Chondrocyte (in vitro differentiated cells): ENCODE measurements at regions not wholly inside any gene's neighbourhood (a gene's known extent, or its start where the extent isn't known, plus 50 kb on each side); places are given as distances from the start of the nearest gene placed in this dataset.

Source experiments
- DNase-seq: peaks from one replicate; pipeline ENCODE4 v3.0.0; 2021; ENCODE audit warnings: mixed read lengths, low spot score
- H3K27ac Mint-ChIP-seq: one replicate; pipeline ENCODE4 v1.8.0; 2021; ENCODE audit warnings: mild to moderate bottlenecking, moderate library complexity, mixed read lengths; ENCODE audit not compliant: unreplicated experiment
- H3K27me3 Mint-ChIP-seq: 2 replicates; pipeline ENCODE4 v1.8.0; 2021; ENCODE audit warnings: low read depth, mixed read lengths
- H3K36me3 Mint-ChIP-seq: 2 replicates; pipeline ENCODE4 v1.8.0; 2021; ENCODE audit warnings: low read depth, mixed read lengths
- H3K4me1 Mint-ChIP-seq: 2 replicates; pipeline ENCODE4 v1.8.0; 2021; ENCODE audit warnings: low read depth, mild to moderate bottlenecking, mixed read lengths
- H3K4me3 Mint-ChIP-seq: one replicate; pipeline ENCODE4 v1.8.0; 2021; ENCODE audit warnings: mild to moderate bottlenecking, moderate library complexity, mixed read lengths; ENCODE audit not compliant: unreplicated experiment
- H3K9me3 Mint-ChIP-seq: 2 replicates; pipeline ENCODE4 v1.8.0; 2021; ENCODE audit warnings: low read depth, mixed read lengths
- TF ChIP-seq, protein P1 (sequence below): fragments of 200-600 bp; sonication (generic); IDR thresholded peaks from 2 replicates; pipeline ENCODE4 v1.5.0; 2021; ENCODE audit warnings: antibody characterized with exemption, mild to moderate bottlenecking, moderate library complexity

GRCh38 chr3:31408720-31409119, 124.0 kb upstream of the STT3B start:
- H3K27me3 Mint-ChIP-seq = peaks cover 1% of the 10 kb centered on the region
- DNase-seq = no peak
- TF ChIP-seq, protein P1, sequence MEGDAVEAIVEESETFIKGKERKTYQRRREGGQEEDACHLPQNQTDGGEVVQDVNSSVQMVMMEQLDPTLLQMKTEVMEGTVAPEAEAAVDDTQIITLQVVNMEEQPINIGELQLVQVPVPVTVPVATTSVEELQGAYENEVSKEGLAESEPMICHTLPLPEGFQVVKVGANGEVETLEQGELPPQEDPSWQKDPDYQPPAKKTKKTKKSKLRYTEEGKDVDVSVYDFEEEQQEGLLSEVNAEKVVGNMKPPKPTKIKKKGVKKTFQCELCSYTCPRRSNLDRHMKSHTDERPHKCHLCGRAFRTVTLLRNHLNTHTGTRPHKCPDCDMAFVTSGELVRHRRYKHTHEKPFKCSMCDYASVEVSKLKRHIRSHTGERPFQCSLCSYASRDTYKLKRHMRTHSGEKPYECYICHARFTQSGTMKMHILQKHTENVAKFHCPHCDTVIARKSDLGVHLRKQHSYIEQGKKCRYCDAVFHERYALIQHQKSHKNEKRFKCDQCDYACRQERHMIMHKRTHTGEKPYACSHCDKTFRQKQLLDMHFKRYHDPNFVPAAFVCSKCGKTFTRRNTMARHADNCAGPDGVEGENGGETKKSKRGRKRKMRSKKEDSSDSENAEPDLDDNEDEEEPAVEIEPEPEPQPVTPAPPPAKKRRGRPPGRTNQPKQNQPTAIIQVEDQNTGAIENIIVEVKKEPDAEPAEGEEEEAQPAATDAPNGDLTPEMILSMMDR = no peak
- H3K9me3 Mint-ChIP-seq = no peaks in the 10 kb centered on the region
- no peaks in the 10 kb centered on the region for H3K36me3 Mint-ChIP-seq
- peaks cover 40% of the 10 kb centered on the region for H3K4me1 Mint-ChIP-seq
- H3K27ac Mint-ChIP-seq = no peak overlapping the region
- no peak overlapping the region for H3K4me3 Mint-ChIP-seq

- TF ChIP-seq, protein P1 = no peak
- Mint-ChIP-seq H3K4me1 (peaks cover 40% of the 10 kb centered on the region), H3K4me3 (no peak overlapping the region), H3K27me3 (peaks cover 3% of the 10 kb centered on the region), H3K9me3 (no peaks in the 10 kb centered on the region), H3K27ac (no peak overlapping the region), H3K36me3 (no peaks in the 10 kb centered on the region)
- no peak for DNase-seq
These were observed 123.3 kb upstream of the STT3B start for GRCh38 chr3:31409389-31409788.

- Mint-ChIP-seq H3K27ac (no peak overlapping the region), H3K36me3 (no peaks in the 10 kb centered on the region), H3K4me1 (peaks cover 37% of the 10 kb centered on the region), H3K4me3 (no peak overlapping the region), H3K9me3 (no peaks in the 10 kb centered on the region), H3K27me3 (peaks cover 7% of the 10 kb centered on the region)
- no peak for DNase-seq
- TF ChIP-seq, protein P1 = no peak
These were observed 122.9 kb upstream of the STT3B start for GRCh38 chr3:31409866-31410265.

DNA sequence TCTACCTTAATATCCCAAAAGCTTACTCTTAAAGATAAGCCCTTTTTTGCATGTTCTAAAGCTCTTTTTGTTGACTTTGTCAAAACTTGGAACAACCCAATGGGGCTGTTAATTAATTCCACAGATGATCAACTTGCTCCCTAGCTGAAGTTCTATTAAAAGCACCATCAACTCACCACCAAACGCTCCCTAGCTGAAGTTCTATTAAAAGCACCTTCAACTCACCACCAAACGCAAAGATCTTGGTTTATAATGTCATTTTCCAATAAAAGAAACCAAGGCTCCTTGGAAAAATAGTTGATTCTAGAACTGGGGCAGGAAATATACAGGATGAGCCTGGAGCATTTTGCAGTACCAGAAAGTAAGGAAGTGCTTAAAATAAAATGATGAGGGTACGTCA, 122.3 kb upstream of the STT3B start:
- no peaks in the 10 kb centered on the region for H3K9me3 Mint-ChIP-seq
- H3K27ac Mint-ChIP-seq = no peak overlapping the region
- no peak for DNase-seq
- no peaks in the 10 kb centered on the region for H3K36me3 Mint-ChIP-seq
- H3K4me1 Mint-ChIP-seq = peaks cover 32% of the 10 kb centered on the region
- TF ChIP-seq, protein P1 = no peak
- peaks cover 8% of the 10 kb centered on the region for H3K27me3 Mint-ChIP-seq
- H3K4me3 Mint-ChIP-seq = no peak overlapping the region

GRCh38 chr3:31412832-31413231, 119.9 kb upstream of the STT3B start:
- Mint-ChIP-seq H3K36me3 (no peaks in the 10 kb centered on the region), H3K4me1 (peaks cover 8% of the 10 kb centered on the region), H3K27ac (no peak overlapping the region), H3K9me3 (no peaks in the 10 kb centered on the region), H3K4me3 (no peak overlapping the region), H3K27me3 (peaks cover 8% of the 10 kb centered on the region)
- no peak for DNase-seq
- TF ChIP-seq, protein P1 = no peak
